ENCODE measurements at regions not wholly inside any gene's neighbourhood (a gene's known extent, or its start where the extent isn't known, plus 50 kb on each side); places are given as distances from the start of the nearest gene placed in this dataset.

- no peak for TF ChIP-seq MAX (IDR thresholded peaks at IDR 0.05; ENCODE audit: low read depth, low read length)
- no peak for TF ChIP-seq POLR2A (IDR thresholded peaks at IDR 0.05; ENCODE audit: low read depth, low read length)
- no peak for TF ChIP-seq CREB1 (IDR thresholded peaks at IDR 0.05; ENCODE audit: low read depth)
- TF ChIP-seq POLR2AphosphoS5 (IDR thresholded peaks at IDR 0.05; ENCODE audit: low read length): no peak
- TF ChIP-seq EP300 (IDR thresholded peaks at IDR 0.05; ENCODE audit: borderline replicate concordance in 1 of 2, control insufficient read depth in 1 of 2, low read depth in 2 of 2, low read length in 2 of 2): no peak
- TF ChIP-seq FOXM1 (IDR thresholded peaks at IDR 0.05; ENCODE audit: low read depth, low read length): no peak
- no peak for TF ChIP-seq SIN3A (IDR thresholded peaks at IDR 0.05; ENCODE audit: low read depth, low read length)
- no peak for TF ChIP-seq ATF2 (IDR thresholded peaks at IDR 0.05; ENCODE audit: low read length)
- TF ChIP-seq, protein P1, sequence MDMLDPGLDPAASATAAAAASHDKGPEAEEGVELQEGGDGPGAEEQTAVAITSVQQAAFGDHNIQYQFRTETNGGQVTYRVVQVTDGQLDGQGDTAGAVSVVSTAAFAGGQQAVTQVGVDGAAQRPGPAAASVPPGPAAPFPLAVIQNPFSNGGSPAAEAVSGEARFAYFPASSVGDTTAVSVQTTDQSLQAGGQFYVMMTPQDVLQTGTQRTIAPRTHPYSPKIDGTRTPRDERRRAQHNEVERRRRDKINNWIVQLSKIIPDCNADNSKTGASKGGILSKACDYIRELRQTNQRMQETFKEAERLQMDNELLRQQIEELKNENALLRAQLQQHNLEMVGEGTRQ (IDR thresholded peaks at IDR 0.05; ENCODE audit: borderline replicate concordance, low read depth, low read length): no peak
- TF ChIP-seq CTCF (IDR thresholded peaks at IDR 0.05 in 2 of 3, conservative IDR thresholded peaks at IDR 0.05 in 1 of 3; ENCODE audit: control insufficient read depth in 2 of 3, extremely low read depth in 1 of 3, insufficient read depth in 1 of 3, low read depth in 3 of 3, low read length in 3 of 3): no peak
Measured at GRCh38 chr6:100144991-100145390, 151.0 kb upstream of the MCHR2 start.

Data from GM12878 (cell line).